HCT116 (cell line): ENCODE measurements at regions not wholly inside any gene's neighbourhood (a gene's known extent, or its start where the extent isn't known, plus 50 kb on each side); places are given as distances from the start of the nearest gene placed in this dataset.

Source experiments
- ATAC-seq: fragments of 200-7000 bp; cut with Tn5 transposase; 2 replicates; pipeline ENCODE4 v1.9.1; 2020; ENCODE audit warnings: mild to moderate bottlenecking, moderate library complexity
- BruUV-seq: library from RNA; stranded (reverse); fragments of 400-500 nt; replicated peaks from 2 replicates; lab custom pipeline; 2021; lab: Mats Ljungman, UMichigan
- CTCF ChIA-PET: fragments of 300-600 bp; sonication (Branson Sonifier 250); formaldehyde crosslinking; loops from one replicate; lab custom pipeline; 2021; ENCODE audit warnings: antibody characterized with exemption; lab: Charles Lee
- POLR2A ChIA-PET: fragments of 300-600, 350-600 bp; sonication (Branson Sonifier 250); formaldehyde crosslinking; loops from one replicate; lab custom pipeline; 2021; ENCODE audit warnings: antibody characterized with exemption; lab: Charles Lee
- RAD21 ChIA-PET, 2 experiments: fragments of 300-600 bp; sonication (Branson Sonifier 250); formaldehyde crosslinking; loops; one replicate each; lab custom pipeline; 2023; ENCODE audit warnings: low total read pairs in 2 of 2; ENCODE audit not compliant: uncharacterized antibody in 2 of 2, unreplicated experiment in 2 of 2, low non-redundant PET in 1 of 2; lab: Charles Lee
- DNase-seq: peaks from one replicate; pipeline ENCODE4 v3.0.0-alpha.2; 2010; ENCODE audit warnings: low read depth, low spot score
- H2AFZ ChIP-seq: fragments of 200-600 bp; shearing (Covaris generic), sonication (generic); 2 replicates; pipeline ENCODE4 v1.6.1; 2017; ENCODE audit warnings: low read depth, mixed run types, mixed read lengths, antibody characterized with exemption, low read length; ENCODE audit not compliant: poor library complexity, severe bottlenecking
- H3K27ac ChIP-seq: 2 replicates; pipeline ENCODE4 v1.5.1; 2012; ENCODE audit warnings: low read depth, low read length
- H3K27me3 ChIP-seq: fragments of 200-600 bp; sonication (generic); 2 replicates; pipeline ENCODE4 v1.6.1; 2016; ENCODE audit warnings: mixed run types, low read length, mixed read lengths; ENCODE audit not compliant: insufficient read depth
- H3K36me3 ChIP-seq, 2 experiments: fragments of 200-500 bp in 1 of 2; fragments of 200-600 bp in 1 of 2; sonication (Bioruptor generic) in 1 of 2; sonication (generic) in 1 of 2; 2 replicates each; pipeline versions ENCODE4 v1.5.1 to v1.6.1; 2014 to 2016; ENCODE audit warnings: low read length in 2 of 2, inconsistent platforms in 1 of 2, mixed read lengths in 1 of 2, mixed run types in 1 of 2; ENCODE audit not compliant: insufficient read depth in 2 of 2, control insufficient read depth in 1 of 2
- H3K4me1 ChIP-seq, 2 experiments: fragments of 200-600 bp in 1 of 2; sonication (generic) in 1 of 2; 2 replicates each; pipeline versions ENCODE4 v1.5.1 to v1.6.1; 2012 to 2017; ENCODE audit warnings: low read length in 2 of 2, inconsistent platforms in 1 of 2, mild to moderate bottlenecking in 1 of 2, mixed read lengths in 1 of 2, mixed run types in 1 of 2, moderate library complexity in 1 of 2; ENCODE audit not compliant: insufficient read depth in 2 of 2, control insufficient read depth in 1 of 2
- H3K4me2 ChIP-seq: fragments of 200-600 bp; sonication (generic); 2 replicates; pipeline ENCODE4 v1.6.1; 2017; ENCODE audit warnings: mixed run types, low read length, mixed read lengths
- H3K4me3 ChIP-seq, 2 experiments: fragments of 200-600 bp in 1 of 2; sonication (generic) in 1 of 2; replicated peaks in 1 of 2; 2 replicates each; pipeline ENCODE4 v1.5.1; 2011 to 2016; ENCODE audit warnings: low read length in 2 of 2, control low read depth in 1 of 2, low read depth in 1 of 2, mild to moderate bottlenecking in 1 of 2, mixed read lengths in 1 of 2, mixed run types in 1 of 2
- H3K79me2 ChIP-seq: fragments of 200-600 bp; sonication (generic); 2 replicates; pipeline ENCODE4 v1.6.1; 2017; ENCODE audit warnings: mild to moderate bottlenecking, mixed run types, low read length, moderate library complexity, mixed read lengths; ENCODE audit not compliant: insufficient read depth
- H3K9ac ChIP-seq: fragments of 200-600 bp; sonication (generic); 2 replicates; pipeline ENCODE4 v1.6.1; 2016; ENCODE audit warnings: low read length, mixed read lengths
- H3K9me2 ChIP-seq: fragments of 200-600 bp; sonication (generic), shearing (Covaris generic); 2 replicates; pipeline ENCODE4 v1.6.1; 2017; ENCODE audit warnings: mixed run types, mild to moderate bottlenecking, moderate library complexity; ENCODE audit not compliant: insufficient read depth
- H3K9me3 ChIP-seq, 2 experiments: fragments of 200-500 bp in 1 of 2; fragments of 200-600 bp in 1 of 2; sonication (Bioruptor generic) in 1 of 2; sonication (generic) in 1 of 2; 2 replicates each; pipeline ENCODE4 v1.6.1; 2014 to 2017; ENCODE audit warnings: low read length in 2 of 2, mixed read lengths in 2 of 2, inconsistent platforms in 1 of 2, low read depth in 1 of 2, mild to moderate bottlenecking in 1 of 2, mixed run types in 1 of 2, moderate library complexity in 1 of 2; ENCODE audit not compliant: control insufficient read depth in 1 of 2, insufficient read depth in 1 of 2
- H4K20me1 ChIP-seq: fragments of 200-600 bp; sonication (generic), shearing (Covaris generic); 2 replicates; pipeline ENCODE4 v1.6.1; 2017; ENCODE audit warnings: mixed run types, mild to moderate bottlenecking, moderate library complexity; ENCODE audit not compliant: insufficient read depth
- CEBPB ChIP-seq: IDR thresholded peaks from 2 replicates; pipeline ENCODE4 v1.6.1; 2012; ENCODE audit warnings: low read depth
- EZH2 ChIP-seq: fragments of 200-600 bp; sonication (generic); IDR thresholded peaks from 2 replicates; pipeline ENCODE4 v1.6.1; 2017; ENCODE audit warnings: antibody characterized with exemption, mixed run types
- EZH2phosphoT487 ChIP-seq: fragments of 200-600 bp; IDR thresholded peaks from 2 replicates; pipeline ENCODE4 v1.6.1; 2018; ENCODE audit warnings: antibody characterized with exemption, borderline replicate concordance
- FOSL1 ChIP-seq: IDR thresholded peaks from 2 replicates; pipeline ENCODE4 v1.6.1; 2012; ENCODE audit warnings: low read depth
- POLR2A ChIP-seq: IDR thresholded peaks from 2 replicates; pipeline ENCODE4 v1.7.0; 2011; ENCODE audit warnings: borderline replicate concordance; ENCODE audit not compliant: insufficient read depth, insufficient read length; ENCODE audit errors: extremely low read depth
- POLR2AphosphoS5 ChIP-seq: IDR thresholded peaks from 2 replicates; pipeline ENCODE4 v1.6.1; 2011; ENCODE audit warnings: mild to moderate bottlenecking, low read depth, low read length, moderate library complexity
- RAD21 ChIP-seq: IDR thresholded peaks from 2 replicates; pipeline ENCODE4 v1.6.1; 2012; ENCODE audit warnings: low read depth, mild to moderate bottlenecking
- SIN3A ChIP-seq: IDR thresholded peaks from 2 replicates; pipeline ENCODE4 v1.6.1; 2012; ENCODE audit warnings: low read depth
- SRF ChIP-seq: IDR thresholded peaks from 2 replicates; pipeline ENCODE4 v1.6.1; 2012; ENCODE audit warnings: low read depth
- TCF7L2 ChIP-seq: IDR thresholded peaks from 2 replicates; pipeline ENCODE4 v1.7.0; 2011; ENCODE audit warnings: borderline replicate concordance, inconsistent platforms; ENCODE audit not compliant: insufficient read depth, insufficient read length; ENCODE audit errors: extremely low read depth
- YY1 ChIP-seq: IDR thresholded peaks from 2 replicates; pipeline ENCODE4 v1.6.1; 2011; ENCODE audit warnings: low read length, low read depth, moderate library complexity, mild to moderate bottlenecking; ENCODE audit not compliant: insufficient replicate concordance; ENCODE audit errors: extremely low read depth
- ZFX ChIP-seq: fragments of 450-650 bp; IDR thresholded peaks from 2 replicates; pipeline ENCODE4 v1.6.1; 2017
- intact Hi-C: fragments of 100-400 bp; cut with micrococcal nuclease; formaldehyde crosslinking; loops from 2 replicates; pipeline ENCODE4 v1.10.0; 2022
- TF ChIP-seq, protein P1 (sequence below): IDR thresholded peaks from 2 replicates; pipeline ENCODE4 v1.6.1; 2012; ENCODE audit warnings: low read depth
- TF ChIP-seq, protein P2 (sequence below): IDR thresholded peaks from 2 replicates; pipeline ENCODE4 v1.6.1; 2012
- TF ChIP-seq, protein P3 (sequence below): IDR thresholded peaks from 2 replicates; pipeline ENCODE4 v1.6.1; 2011; ENCODE audit warnings: mild to moderate bottlenecking, low read length, moderate library complexity; ENCODE audit not compliant: insufficient replicate concordance; ENCODE audit errors: extremely low read depth
- TF ChIP-seq, protein P4 (sequence below): IDR thresholded peaks from 2 replicates; pipeline ENCODE4 v1.6.1; 2012

DNA sequence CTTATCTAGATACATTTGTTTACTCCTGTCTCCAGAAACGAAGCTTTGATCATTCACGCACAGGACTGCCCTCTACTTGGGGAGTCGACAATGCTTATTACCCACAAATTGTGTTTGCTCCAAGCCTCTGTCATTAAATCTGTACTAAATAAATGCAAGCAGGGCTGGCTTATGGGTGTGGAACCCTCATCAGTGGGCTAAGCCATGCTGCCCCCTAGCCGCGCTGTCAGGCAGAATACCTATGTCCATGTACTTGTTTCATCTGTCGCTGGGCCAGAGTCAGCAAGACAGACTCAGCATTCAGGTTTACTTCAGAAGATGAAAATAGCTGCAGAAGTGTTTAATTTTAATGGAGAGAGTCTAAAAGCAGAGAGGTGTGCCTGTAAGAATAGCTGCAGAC is 110.0 kb upstream of the PRR20A start:
- Histone ChIP-seq H3K79me2 (no peaks in the 10 kb centered on the region), H3K4me3 (no peak overlapping the region), H3K27me3 (no peaks in the 10 kb centered on the region), H4K20me1 (no peaks in the 10 kb centered on the region), H3K9ac (no peak overlapping the region), H3K4me1 (no peaks in the 10 kb centered on the region)
- ChIA-PET POLR2A (no interaction called here), CTCF (no interaction called here)
- no peak for TF ChIP-seq ZFX
- TF ChIP-seq, protein P1, sequence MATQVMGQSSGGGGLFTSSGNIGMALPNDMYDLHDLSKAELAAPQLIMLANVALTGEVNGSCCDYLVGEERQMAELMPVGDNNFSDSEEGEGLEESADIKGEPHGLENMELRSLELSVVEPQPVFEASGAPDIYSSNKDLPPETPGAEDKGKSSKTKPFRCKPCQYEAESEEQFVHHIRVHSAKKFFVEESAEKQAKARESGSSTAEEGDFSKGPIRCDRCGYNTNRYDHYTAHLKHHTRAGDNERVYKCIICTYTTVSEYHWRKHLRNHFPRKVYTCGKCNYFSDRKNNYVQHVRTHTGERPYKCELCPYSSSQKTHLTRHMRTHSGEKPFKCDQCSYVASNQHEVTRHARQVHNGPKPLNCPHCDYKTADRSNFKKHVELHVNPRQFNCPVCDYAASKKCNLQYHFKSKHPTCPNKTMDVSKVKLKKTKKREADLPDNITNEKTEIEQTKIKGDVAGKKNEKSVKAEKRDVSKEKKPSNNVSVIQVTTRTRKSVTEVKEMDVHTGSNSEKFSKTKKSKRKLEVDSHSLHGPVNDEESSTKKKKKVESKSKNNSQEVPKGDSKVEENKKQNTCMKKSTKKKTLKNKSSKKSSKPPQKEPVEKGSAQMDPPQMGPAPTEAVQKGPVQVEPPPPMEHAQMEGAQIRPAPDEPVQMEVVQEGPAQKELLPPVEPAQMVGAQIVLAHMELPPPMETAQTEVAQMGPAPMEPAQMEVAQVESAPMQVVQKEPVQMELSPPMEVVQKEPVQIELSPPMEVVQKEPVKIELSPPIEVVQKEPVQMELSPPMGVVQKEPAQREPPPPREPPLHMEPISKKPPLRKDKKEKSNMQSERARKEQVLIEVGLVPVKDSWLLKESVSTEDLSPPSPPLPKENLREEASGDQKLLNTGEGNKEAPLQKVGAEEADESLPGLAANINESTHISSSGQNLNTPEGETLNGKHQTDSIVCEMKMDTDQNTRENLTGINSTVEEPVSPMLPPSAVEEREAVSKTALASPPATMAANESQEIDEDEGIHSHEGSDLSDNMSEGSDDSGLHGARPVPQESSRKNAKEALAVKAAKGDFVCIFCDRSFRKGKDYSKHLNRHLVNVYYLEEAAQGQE = no peak
- TF ChIP-seq, protein P2, sequence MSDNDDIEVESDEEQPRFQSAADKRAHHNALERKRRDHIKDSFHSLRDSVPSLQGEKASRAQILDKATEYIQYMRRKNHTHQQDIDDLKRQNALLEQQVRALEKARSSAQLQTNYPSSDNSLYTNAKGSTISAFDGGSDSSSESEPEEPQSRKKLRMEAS = no peak
- TF ChIP-seq TCF7L2 = no peak
- TF ChIP-seq, protein P3, sequence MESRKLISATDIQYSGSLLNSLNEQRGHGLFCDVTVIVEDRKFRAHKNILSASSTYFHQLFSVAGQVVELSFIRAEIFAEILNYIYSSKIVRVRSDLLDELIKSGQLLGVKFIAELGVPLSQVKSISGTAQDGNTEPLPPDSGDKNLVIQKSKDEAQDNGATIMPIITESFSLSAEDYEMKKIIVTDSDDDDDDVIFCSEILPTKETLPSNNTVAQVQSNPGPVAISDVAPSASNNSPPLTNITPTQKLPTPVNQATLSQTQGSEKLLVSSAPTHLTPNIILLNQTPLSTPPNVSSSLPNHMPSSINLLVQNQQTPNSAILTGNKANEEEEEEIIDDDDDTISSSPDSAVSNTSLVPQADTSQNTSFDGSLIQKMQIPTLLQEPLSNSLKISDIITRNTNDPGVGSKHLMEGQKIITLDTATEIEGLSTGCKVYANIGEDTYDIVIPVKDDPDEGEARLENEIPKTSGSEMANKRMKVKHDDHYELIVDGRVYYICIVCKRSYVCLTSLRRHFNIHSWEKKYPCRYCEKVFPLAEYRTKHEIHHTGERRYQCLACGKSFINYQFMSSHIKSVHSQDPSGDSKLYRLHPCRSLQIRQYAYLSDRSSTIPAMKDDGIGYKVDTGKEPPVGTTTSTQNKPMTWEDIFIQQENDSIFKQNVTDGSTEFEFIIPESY = no peak
- TF ChIP-seq EZH2 = no peak
- no peak for TF ChIP-seq EZH2phosphoT487
- TF ChIP-seq SRF = no peak
- TF ChIP-seq POLR2AphosphoS5 = no peak
- TF ChIP-seq CEBPB = no peak
- TF ChIP-seq, protein P4, sequence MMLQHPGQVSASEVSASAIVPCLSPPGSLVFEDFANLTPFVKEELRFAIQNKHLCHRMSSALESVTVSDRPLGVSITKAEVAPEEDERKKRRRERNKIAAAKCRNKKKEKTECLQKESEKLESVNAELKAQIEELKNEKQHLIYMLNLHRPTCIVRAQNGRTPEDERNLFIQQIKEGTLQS = no peak
- no peak for TF ChIP-seq POLR2A
- TF ChIP-seq YY1 = no peak
- TF ChIP-seq FOSL1 = no peak
- TF ChIP-seq RAD21 = no peak
- TF ChIP-seq SIN3A = no peak
- TF ChIP-seq, all 23 proteins: peak for 0
- Histone ChIP-seq H3K27ac (no peak overlapping the region), H3K9me3 (peaks cover 4 to 5% of the 10 kb centered on the region in 2 experiments; a peak in 2 of 4 replicates), H3K4me2 (no peak overlapping the region), H2AFZ (no peak overlapping the region), H3K36me3 (no peaks in the 10 kb centered on the region), H3K9me2 (no peaks in the 10 kb centered on the region)
- intact Hi-C loops = no loop called here
- no TSS peak for BruUV-seq
- no peak for DNase-seq
- RAD21 ChIA-PET = no interaction called here
- no peak for ATAC-seq
